GM12878 (cell line): ENCODE measurements at regions not wholly inside any gene's neighbourhood (a gene's known extent, or its start where the extent isn't known, plus 50 kb on each side); places are given as distances from the start of the nearest gene placed in this dataset.

ENCODE experiments used
- ATAC-seq: fragments of 200-7000 bp; cut with Tn5 transposase; 3 replicates; pipeline ENCODE4 v1.9.1; 2020; ENCODE audit warnings: mild to moderate bottlenecking, moderate library complexity
- BruUV-seq: library from RNA; stranded (reverse); fragments of 400-500 nt; replicated peaks from 2 replicates; lab custom pipeline; 2021; lab: Mats Ljungman, UMichigan
- CTCF ChIA-PET: fragments of 300-600 bp; sonication (Branson Sonifier 250); formaldehyde crosslinking; extraction: SDS; loops from one replicate; lab custom pipeline; 2021; ENCODE audit warnings: inconsistent platforms; lab: Yijun Ruan, JAX
- POLR2A ChIA-PET: fragments of 350-600 bp; formaldehyde crosslinking; extraction: SDS; loops from one replicate; lab custom pipeline; 2021; ENCODE audit warnings: inconsistent platforms; lab: Charles Lee
- RAD21 ChIA-PET: fragments of 300-600 bp; sonication (Branson Sonifier 250); formaldehyde crosslinking; loops from one replicate; lab custom pipeline; 2023; ENCODE audit warnings: antibody characterized with exemption; ENCODE audit not compliant: unreplicated experiment; lab: Charles Lee
- SMC1A ChIA-PET: fragments of 300-600 bp; sonication (Branson Sonifier 250); formaldehyde crosslinking; loops from one replicate; lab custom pipeline; 2023; ENCODE audit not compliant: unreplicated experiment, uncharacterized antibody; lab: Charles Lee
- DNase-seq: peaks from one replicate; pipeline ENCODE4 v3.0.0-alpha.2; 2011; ENCODE audit warnings: low read depth, low spot score
- FAIRE-seq: peaks from 3 replicates; lab custom pipeline; 2011; peaks lifted over from hg19 to GRCh38; lab: Jason Lieb, UNC
- H2AFZ ChIP-seq: 2 replicates; pipeline ENCODE4 v1.6.0; 2011; ENCODE audit warnings: low read depth, low read length, control low read depth; ENCODE audit not compliant: control insufficient read depth
- H3K27ac ChIP-seq: 2 replicates; pipeline ENCODE4 v1.5.1; 2011; ENCODE audit warnings: control low read depth; ENCODE audit not compliant: control insufficient read depth, insufficient read depth
- H3K27me3 ChIP-seq, 2 experiments: replicated peaks in 1 of 2; 2 replicates each; pipeline versions ENCODE4 v1.6.0 to v1.6.1; 2011; ENCODE audit warnings: low read length in 1 of 2; ENCODE audit not compliant: control insufficient read depth in 2 of 2, insufficient read depth in 2 of 2
- H3K36me3 ChIP-seq, 2 experiments: 2 replicates each; pipeline ENCODE4 v1.5.1; 2011; ENCODE audit warnings: low read length in 1 of 2; ENCODE audit not compliant: control insufficient read depth in 2 of 2, insufficient read depth in 2 of 2
- H3K4me1 ChIP-seq: 2 replicates; pipeline ENCODE4 v1.6.1; 2011; ENCODE audit warnings: mild to moderate bottlenecking, low read length, moderate library complexity, mixed read lengths; ENCODE audit not compliant: control insufficient read depth, insufficient read depth
- H3K4me2 ChIP-seq: 2 replicates; pipeline ENCODE4 v1.6.0; 2011; ENCODE audit warnings: control low read depth; ENCODE audit not compliant: control insufficient read depth, insufficient read depth
- H3K4me3 ChIP-seq: fragments of 200-600 bp; sonication (generic); 2 replicates; pipeline ENCODE4 v1.5.1; 2016
- H3K79me2 ChIP-seq: 2 replicates; pipeline ENCODE4 v1.6.0; 2011; ENCODE audit warnings: low read length; ENCODE audit not compliant: control insufficient read depth, insufficient read depth
- H3K9ac ChIP-seq: 2 replicates; pipeline ENCODE4 v1.8.0; 2011; ENCODE audit warnings: low read length, control low read depth, mixed read lengths; ENCODE audit not compliant: control insufficient read depth, insufficient read depth
- H3K9me3 ChIP-seq: replicated peaks from 3 replicates; pipeline ENCODE4 v1.5.1; 2011; ENCODE audit warnings: mild to moderate bottlenecking, low read length; ENCODE audit not compliant: control insufficient read depth, insufficient read depth
- H4K20me1 ChIP-seq: 2 replicates; pipeline ENCODE4 v1.6.0; 2011; ENCODE audit not compliant: control insufficient read depth, insufficient read depth
- ASH2L ChIP-seq: fragments of 300-600, 200-600 bp; sonication (generic); IDR thresholded peaks from 2 replicates; pipeline ENCODE4 v1.6.1; 2017; ENCODE audit warnings: low read depth, mild to moderate bottlenecking, borderline replicate concordance
- BCL11A ChIP-seq: IDR thresholded peaks from 2 replicates; pipeline ENCODE4 v1.6.1; 2011; ENCODE audit warnings: low read depth, low read length
- CUX1 ChIP-seq: IDR thresholded peaks from 2 replicates; pipeline ENCODE4 v1.6.1; 2012; ENCODE audit warnings: improper control_type of control experiment, low read depth, low read length; ENCODE audit not compliant: insufficient replicate concordance
- EGR1 ChIP-seq, 2 experiments: IDR thresholded peaks; 1 replicate in 1 of 2; 2 replicates in 1 of 2; pipeline ENCODE4 v1.6.1; 2011 to 2012; ENCODE audit warnings: low read depth in 2 of 2, low read length in 2 of 2, borderline replicate concordance in 1 of 2, mild to moderate bottlenecking in 1 of 2, moderate library complexity in 1 of 2
- ETV6 ChIP-seq, 2 experiments: fragments of 450-650 bp in 1 of 2; IDR thresholded peaks in 1 of 2; conservative IDR thresholded peaks in 1 of 2; 2 replicates each; pipeline ENCODE4 v1.6.1; 2014; ENCODE audit warnings: antibody characterized with exemption in 1 of 2, borderline replicate concordance in 1 of 2, low read depth in 1 of 2, mild to moderate bottlenecking in 1 of 2, moderate library complexity in 1 of 2
- EZH2 ChIP-seq: IDR thresholded peaks from 2 replicates; pipeline ENCODE4 v1.6.1; 2012; ENCODE audit warnings: low read depth, mild to moderate bottlenecking, control low read depth, inconsistent platforms, low read length, borderline replicate concordance; ENCODE audit not compliant: control insufficient read depth
- HDAC6 ChIP-seq: fragments of 200-600 bp; sonication (generic); IDR thresholded peaks from one replicate; pipeline ENCODE4 v1.8.0; 2017; ENCODE audit warnings: antibody characterized with exemption; ENCODE audit not compliant: unreplicated experiment
- NR2C2 ChIP-seq: IDR thresholded peaks from 2 replicates; pipeline ENCODE4 v1.6.1; 2011; ENCODE audit warnings: borderline replicate concordance, low read depth; ENCODE audit not compliant: control insufficient read depth, insufficient read length
- PAX8 ChIP-seq: fragments of 450-650 bp; IDR thresholded peaks from 2 replicates; pipeline ENCODE4 v1.6.1; 2017; ENCODE audit warnings: mild to moderate bottlenecking, moderate library complexity
- PBX3 ChIP-seq: IDR thresholded peaks from 2 replicates; pipeline ENCODE4 v1.6.1; 2011; ENCODE audit warnings: mild to moderate bottlenecking, low read depth, low read length, moderate library complexity; ENCODE audit not compliant: insufficient replicate concordance
- POLR2AphosphoS5 ChIP-seq: IDR thresholded peaks from 2 replicates; pipeline ENCODE4 v1.6.1; 2011; ENCODE audit warnings: mild to moderate bottlenecking, low read length, inconsistent platforms
- SIX5 ChIP-seq: IDR thresholded peaks from 2 replicates; pipeline ENCODE4 v1.6.1; 2011; ENCODE audit warnings: mild to moderate bottlenecking, low read depth, low read length, moderate library complexity; ENCODE audit not compliant: severe bottlenecking
- YY1 ChIP-seq: IDR thresholded peaks from 2 replicates; pipeline ENCODE4 v1.6.1; 2011; ENCODE audit warnings: low read depth, mild to moderate bottlenecking, low read length
- WGBS: methylation state at CpG from one replicate; pipeline ENCODE4 v1.1.6; 2016; ENCODE audit warnings: low lambda C conversion rate; ENCODE audit not compliant: insufficient replicate concordance, insufficient coverage; ENCODE audit errors: missing lambda C conversion rate; 5-methylcytosine and 5-hydroxymethylcytosine counted together
- in situ Hi-C: fragments of 300-500 bp; cut with MboI; formaldehyde crosslinking; loops from 9 replicates; pipeline ENCODE4 v1.14.3; 2018; ENCODE audit warnings: mixed read lengths
- intact Hi-C: fragments of 100-400 bp; cut with micrococcal nuclease; formaldehyde crosslinking; loops from one replicate; pipeline ENCODE4 v1.14.2; 2022; ENCODE audit not compliant: unreplicated experiment
- TF ChIP-seq, protein P1 (sequence below): IDR thresholded peaks from 2 replicates; pipeline ENCODE4 v1.6.1; 2012; ENCODE audit warnings: low read depth, low read length, improper control_type of control experiment

- FAIRE-seq (no peak), DNase-seq (no peak), ATAC-seq (no peak)
- RAD21 ChIA-PET: no interaction called here
- in situ Hi-C loops (no loop called here), intact Hi-C loops (no loop called here)
- H3K79me2 ChIP-seq: no peaks in the 10 kb centered on the region
- no peak overlapping the region for H3K9ac ChIP-seq
- no peaks in the 10 kb centered on the region for H3K4me1 ChIP-seq
- no peaks in the 10 kb centered on the region for H3K36me3 ChIP-seq
- SMC1A ChIA-PET: interaction anchor here (1.3 kb wide), 1 partner anchor 14 kb away, joined by 3 read pairs; no protein-coding TSS in a partner anchor
- no peaks in the 10 kb centered on the region for H4K20me1 ChIP-seq
- no peak overlapping the region for H3K4me3 ChIP-seq
- WGBS: 5% methylated on average over 2 of the region's 2 CpGs
- H3K27ac ChIP-seq: no peak overlapping the region
- no peak overlapping the region for H3K4me2 ChIP-seq
- H3K9me3 ChIP-seq: no peaks in the 10 kb centered on the region
- CTCF ChIA-PET: no interaction called here
- no peaks in the 10 kb centered on the region for H3K27me3 ChIP-seq
- H2AFZ ChIP-seq: no peak overlapping the region
- no TSS peak for BruUV-seq
- POLR2A ChIA-PET: no interaction called here
- TF ChIP-seq, protein P1, sequence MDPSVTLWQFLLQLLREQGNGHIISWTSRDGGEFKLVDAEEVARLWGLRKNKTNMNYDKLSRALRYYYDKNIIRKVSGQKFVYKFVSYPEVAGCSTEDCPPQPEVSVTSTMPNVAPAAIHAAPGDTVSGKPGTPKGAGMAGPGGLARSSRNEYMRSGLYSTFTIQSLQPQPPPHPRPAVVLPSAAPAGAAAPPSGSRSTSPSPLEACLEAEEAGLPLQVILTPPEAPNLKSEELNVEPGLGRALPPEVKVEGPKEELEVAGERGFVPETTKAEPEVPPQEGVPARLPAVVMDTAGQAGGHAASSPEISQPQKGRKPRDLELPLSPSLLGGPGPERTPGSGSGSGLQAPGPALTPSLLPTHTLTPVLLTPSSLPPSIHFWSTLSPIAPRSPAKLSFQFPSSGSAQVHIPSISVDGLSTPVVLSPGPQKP: no peak
- TF ChIP-seq CUX1 (no peak), HDAC6 (no peak), BCL11A (no peak), SIX5 (no peak), PBX3 (no peak), EZH2 (no peak), YY1 (no peak), EGR1 (IDR thresholded peaks at IDR 0.05; ENCODE audit: borderline replicate concordance in 1 of 2, low read depth in 2 of 2, low read length in 2 of 2) (no peak), ASH2L (no peak), NR2C2 (no peak), POLR2AphosphoS5 (no peak), PAX8 (no peak), ETV6 (conservative IDR thresholded peaks at IDR 0.05 in 1 of 2, IDR thresholded peaks at IDR 0.05 in 1 of 2; ENCODE audit: borderline replicate concordance in 1 of 2, low read depth in 1 of 2) (no peak)
These were observed 466.6 kb downstream of the TRHDE start for GRCh38 chr12:72738811-72739210.
